Nucleus accumbens (tissue), 56 donors: ENCODE measurements at regions not wholly inside any gene's neighbourhood (a gene's known extent, or its start where the extent isn't known, plus 50 kb on each side); places are given as distances from the start of the nearest gene placed in this dataset.
A peak's percentile ranks its signal among the peaks of the same experiment; 100 is the strongest.

Source experiments
- DNase-seq, 56 donors: peaks; one replicate each; lab custom pipeline; 2025; lab: John Stamatoyannopoulos, UW

DNA sequence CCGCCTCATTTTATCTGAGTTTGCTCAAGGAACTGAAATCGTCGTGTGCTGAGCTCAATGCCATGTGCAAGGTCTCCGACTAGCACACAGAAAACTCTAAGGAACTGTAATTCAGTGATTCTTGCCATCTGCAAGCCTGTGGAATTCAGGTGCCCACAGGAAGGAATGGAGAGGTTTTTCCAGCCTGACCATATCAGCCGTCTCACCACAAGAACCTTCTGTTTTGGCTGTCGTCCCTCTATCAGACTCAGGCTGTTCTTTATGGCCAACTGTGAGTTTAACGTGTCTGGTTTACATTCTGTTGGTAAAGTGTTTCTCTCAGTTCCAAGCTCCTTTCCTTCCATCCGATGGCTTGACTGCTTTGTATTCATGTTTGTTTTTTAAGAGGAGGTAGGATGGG is 293.5 kb downstream of the SPRY2 start:
- no peak for DNase-seq

DNA sequence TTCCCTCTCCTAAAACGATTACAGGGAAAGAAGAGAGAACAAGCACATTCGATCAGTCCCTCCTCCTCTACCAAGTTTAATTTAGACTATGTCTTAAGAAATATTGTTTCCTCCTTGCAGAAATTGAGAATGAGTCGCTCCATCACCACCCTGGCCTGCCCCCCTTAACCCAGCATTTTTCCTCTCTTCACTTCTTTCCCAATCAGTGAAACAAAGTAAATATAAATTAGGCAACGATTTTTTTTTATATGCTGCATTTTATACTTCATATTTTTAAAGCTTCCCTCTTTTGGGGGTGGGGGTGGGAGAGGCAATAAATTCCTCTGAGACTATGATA is 300.0 kb downstream of the SPRY2 start:
- no peak for DNase-seq

DNA sequence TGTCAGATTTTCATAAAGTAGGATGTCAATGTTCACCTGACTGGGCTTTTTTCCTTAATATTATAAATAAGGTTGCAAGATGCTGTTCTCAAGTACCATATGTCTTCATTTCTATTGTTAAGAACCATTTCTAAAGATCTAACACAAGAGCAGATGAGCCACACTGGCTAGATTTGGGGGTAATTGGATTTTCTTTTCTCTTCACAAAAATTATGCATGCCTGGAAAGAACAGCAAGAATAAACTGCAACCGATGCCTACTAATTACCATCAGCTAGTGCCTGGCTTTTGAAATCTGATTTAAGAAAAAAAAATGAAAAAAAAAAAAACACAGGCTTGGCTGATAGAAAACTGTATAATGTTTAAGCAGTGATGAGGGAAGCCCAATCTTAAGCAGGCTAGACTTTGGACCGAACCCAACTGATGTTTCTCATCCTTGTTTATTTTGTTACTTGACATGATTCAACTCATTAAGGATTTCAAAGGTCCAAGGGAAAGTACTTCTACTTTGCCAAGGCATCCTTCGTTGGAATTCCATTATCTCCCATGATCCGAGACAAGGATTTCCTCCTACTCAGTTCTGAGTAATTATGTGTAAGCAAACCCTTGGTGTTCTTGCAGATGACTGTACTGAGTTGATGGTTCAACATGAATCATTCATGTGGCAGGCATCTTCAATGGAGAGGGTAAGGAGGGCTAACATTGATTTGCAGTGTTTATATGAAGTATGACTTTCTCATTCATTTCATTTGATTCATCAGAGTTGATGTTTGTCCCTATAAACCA is 300.5 kb downstream of the SPRY2 start:
- no peak for DNase-seq

DNA sequence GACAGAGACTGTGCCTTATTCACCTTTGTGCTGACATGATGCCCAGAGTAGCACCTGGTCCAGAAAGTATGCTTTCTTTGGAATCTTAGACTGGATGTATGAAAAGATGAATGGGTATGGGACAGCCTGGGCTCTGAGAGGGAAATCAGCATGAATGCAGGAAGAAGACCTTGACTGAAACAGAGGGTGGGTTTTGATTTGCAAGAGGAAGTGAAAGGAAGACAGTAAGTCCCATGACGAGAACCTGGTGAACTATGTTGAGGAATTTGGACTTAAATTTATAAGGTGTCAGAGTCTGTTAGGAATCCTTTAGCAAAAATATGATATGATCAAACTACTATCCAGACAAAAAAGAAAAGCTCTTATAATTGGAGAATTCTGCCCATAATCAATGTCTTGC is 301.9 kb downstream of the SPRY2 start:
- DNase-seq = no peak

DNA sequence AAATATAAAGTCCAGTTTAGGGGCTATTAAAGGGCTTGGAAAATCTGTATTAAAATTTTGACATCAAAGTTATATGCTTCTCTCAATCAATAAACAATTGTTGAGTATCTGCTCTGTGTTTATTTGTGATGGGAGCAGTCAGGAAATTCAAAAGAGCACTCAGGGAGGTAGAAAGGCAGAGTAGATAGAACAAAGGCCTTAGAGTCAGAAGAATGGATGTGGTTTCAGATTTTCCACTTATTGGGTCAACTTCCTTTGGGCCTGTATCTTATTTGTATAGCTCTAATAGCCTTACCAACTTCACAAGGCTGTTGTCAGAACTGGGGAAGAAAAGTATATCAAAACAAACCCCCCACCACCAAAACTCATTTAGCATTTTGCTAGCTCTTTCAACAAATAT is 302.6 kb downstream of the SPRY2 start:
- DNase-seq = no peak

DNA sequence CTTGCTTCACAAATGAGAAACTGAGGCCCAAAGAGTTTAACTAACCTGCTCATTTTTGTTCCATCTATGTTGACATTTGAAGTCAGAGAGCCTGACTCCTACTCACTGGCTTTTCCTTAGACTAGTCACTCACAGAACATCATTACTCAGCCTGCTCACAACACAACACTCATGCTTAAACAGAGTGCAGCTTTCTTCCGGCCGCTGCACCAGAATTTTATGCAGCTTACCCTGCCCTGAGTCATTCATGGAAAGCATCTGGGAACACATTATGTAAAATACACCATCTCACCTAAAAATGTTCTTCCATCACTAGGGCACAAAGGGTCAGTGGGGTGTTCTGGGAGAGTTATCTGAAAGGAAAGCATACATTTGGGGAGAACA is 303.4 kb downstream of the SPRY2 start:
- peak in 10 of 56 donors; percentile 0 to 38 (median 14) for DNase-seq

DNA sequence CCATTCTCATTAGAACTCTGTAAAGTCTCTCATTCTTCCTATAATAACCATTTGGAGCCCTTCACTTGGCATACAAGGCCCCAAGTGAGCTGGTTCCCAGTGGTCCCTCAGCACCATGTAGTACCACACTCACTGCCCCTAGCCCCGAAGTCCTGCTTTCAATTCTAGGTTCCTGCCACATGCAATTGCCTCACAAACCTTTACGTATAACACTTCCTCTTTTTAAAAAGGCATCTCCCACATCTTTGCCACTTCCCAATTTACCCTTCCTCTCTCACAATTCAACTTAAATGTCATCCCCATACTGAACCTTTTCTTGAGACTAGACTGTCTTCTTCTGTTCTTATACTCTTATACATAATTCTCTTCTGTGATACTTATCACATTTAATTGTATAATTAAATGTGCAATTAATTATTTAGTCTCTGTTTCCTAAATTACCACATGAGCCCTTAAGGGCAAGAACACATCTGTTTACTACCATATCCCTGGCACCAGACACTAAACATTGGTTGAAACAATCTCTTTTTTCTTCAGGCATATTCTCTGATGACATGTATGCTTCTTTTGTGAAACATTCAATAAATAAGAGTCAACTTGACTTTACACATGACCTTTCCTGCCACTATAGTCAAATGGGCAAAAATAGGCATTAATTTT is 304.0 kb downstream of the SPRY2 start:
- DNase-seq = peak in 1 of 56 donors; percentile 4

DNA sequence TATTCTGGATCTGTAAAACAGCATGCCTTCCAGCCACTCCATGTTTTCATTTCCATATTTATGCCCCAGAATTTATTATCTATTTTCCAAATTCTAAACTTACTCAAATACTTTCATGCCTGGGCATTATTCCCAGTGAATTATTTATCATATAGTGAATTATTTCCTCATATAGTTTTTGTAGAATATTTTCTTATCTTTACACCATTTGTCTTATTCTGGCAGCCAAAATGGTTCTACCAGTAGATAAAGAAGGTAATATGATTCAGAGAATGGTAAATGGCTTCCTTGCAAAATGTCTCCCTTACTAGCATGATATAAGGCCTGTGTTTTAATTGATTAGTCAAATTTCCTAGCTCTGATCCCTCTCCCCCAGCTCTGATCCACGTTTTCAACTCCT is 305.8 kb downstream of the SPRY2 start:
- DNase-seq = no peak

DNA sequence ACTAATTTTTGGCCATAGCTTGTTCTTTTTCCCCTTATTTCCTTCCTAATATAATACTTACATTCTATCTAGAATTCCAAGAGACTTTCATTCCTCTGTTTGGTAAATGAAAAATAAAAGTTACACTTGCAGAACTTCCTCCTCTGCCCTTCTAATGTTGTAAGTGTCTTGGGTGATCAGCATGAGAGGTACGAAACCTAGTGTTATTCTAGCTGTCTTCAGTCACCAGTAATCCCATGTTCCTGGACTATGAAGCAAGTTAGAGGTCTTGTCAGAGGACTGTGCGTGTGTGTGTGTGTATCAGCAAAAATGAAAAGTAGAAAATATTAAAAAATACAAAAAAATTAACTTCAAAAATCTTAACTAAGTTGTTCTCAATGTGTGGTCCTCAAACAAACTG is 307.0 kb downstream of the SPRY2 start:
- no peak for DNase-seq

DNA sequence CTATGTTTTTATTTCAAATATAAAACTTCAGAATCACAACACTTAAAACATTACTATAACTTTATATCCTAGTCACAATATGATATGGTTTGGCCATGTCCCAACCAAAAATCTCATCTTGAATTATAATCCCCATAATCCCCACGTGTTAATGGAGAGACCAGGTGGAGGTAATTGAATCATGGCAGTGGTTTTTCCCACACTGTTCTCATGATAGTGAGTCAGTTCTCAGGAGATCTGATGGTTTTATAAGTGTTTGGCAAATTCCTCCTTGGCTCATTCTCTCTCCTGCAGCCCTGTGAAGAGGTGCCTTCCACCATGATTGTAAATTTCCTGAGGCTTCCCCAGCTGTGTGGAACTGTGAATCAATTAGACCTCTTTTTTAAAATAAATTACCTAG is 307.6 kb downstream of the SPRY2 start:
- no peak for DNase-seq

DNA sequence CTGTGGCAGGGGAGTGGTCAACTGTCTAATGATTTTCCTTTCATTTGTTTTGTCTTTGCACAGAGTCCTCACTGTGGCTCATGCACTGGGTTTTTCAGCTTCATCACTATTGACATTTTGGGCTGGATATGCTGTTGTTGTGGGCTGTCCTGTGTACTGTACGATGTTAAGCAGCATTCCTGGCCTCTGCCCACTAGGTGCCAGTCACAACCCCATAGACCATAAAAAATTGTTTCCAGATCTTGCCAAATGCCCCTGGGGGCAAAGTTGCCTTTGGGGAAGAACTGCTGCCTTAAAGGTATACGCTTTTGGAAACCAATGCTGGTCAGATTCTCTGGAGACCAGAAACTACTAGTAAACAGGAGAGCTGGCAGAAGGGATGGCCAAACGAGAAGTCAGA is 310.4 kb downstream of the SPRY2 start:
- peak in 6 of 56 donors; percentile 2 to 19 (median 12) for DNase-seq

DNA sequence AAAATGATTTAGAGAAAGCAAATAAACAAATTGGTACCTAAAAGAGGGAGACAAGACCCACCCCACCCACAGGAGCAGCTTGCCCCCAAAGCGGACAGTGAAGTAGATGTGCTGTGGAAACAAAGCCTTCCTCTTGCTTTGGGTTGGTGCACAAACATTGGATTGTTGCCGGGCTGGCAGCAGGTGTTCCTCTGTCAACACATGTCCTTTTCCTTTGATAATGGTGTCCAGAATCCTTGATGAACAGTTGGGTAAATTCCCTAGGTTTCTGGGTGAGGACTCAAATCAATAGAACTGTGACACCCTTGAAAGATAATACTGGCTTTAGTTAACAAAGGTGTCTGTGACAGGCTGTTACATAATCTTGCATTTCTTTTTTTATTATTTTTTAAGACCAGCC is 311.8 kb downstream of the SPRY2 start:
- no peak for DNase-seq

DNA sequence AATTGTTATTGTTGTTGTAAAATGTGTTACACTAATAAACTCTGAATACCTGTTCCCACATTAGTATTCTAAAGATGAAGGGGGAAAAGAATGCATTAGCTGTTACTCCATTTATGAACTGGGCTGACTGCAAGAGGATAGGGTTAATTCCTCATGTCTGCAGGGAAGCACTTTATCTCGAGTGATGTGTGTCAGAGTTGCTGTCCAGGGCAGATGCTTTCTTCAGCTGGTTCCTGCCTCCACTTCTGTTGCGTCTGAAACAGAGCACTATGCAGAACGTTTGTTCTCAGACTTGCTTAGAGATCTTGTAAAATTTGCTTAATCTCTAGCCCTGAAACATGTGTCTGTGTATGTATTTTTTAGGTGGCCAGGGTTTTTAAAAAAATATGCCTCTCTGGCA is 318.8 kb downstream of the SPRY2 start:
- peak in 1 of 56 donors; percentile 1 for DNase-seq

DNA sequence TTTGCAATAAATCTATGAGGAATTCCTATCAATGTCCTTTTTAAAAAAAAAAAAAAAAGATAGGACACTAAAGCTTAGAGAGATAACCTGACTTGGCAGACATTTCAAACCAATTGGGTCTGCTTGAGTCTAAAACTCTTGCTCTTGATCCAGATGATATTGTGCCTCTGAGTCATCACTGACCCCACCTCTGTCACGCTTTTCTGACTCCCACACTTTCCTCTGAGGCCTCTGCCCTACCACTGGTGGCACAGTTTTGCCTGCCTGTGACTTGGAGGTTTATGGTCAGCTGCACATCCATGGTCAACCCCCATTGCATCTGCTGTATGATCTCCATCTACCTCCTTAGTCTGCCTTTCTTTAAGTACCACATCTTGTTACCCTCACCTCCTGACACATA is 328.7 kb downstream of the SPRY2 start:
- DNase-seq = peak in 1 of 56 donors; percentile 7

DNA sequence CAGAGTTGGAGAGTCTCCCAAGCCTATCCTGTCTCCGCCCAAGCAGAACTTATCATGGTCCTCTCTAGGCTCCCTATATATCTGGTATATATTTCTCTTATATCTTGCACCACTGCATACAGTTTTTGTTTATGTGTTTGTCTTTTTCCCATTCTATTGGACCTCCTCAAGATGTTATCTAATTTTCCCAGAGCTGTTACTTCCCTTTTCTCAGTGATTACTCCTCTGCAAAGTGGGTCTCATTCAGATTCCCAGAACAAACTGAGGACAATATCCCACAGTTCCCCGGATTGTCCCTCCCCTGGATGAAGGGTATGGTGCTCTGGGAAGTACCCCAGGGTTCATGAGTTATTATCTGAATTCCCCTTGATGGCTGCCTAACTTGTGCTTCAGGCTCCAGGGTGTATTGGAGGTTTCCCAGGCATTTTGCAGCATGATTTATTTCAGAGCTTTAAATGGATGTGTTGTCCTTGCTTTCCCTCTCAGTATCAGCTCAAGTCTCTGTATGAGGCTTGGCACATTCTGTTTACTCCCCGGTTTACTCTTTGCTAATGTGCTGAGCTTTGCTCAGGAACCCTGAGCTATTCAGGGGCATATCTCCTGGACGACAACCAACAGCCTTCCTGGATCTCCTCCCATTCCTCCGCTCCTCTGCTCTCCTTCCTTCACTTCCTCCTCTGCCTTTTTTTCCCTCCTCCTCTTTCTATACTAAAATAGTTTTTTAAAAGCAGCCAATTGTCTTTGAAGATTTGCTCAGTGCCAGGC is 329.3 kb downstream of the SPRY2 start:
- peak in 11 of 56 donors; percentile 9 to 35 (median 16) for DNase-seq

DNA sequence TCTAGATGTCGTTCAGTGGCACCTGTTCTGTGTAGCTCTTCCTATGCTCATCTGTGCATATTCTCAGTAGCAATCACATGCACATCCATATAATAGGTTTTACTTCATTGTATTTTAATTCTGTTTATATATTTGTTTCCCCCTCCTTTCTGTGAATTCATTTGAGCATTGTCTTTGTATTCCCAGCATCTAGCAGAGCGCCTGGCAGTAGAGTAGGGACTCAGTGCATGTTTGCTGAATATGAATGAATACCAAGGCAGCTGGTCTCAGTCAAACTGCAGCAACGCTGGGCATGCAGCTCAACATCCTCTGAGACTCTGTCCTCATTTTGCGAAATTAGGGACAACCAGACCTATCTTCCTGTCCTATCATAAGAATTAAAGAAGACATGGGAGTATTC is 330.1 kb downstream of the SPRY2 start:
- peak in 38 of 56 donors; percentile 9 to 74 (median 40) for DNase-seq

DNA sequence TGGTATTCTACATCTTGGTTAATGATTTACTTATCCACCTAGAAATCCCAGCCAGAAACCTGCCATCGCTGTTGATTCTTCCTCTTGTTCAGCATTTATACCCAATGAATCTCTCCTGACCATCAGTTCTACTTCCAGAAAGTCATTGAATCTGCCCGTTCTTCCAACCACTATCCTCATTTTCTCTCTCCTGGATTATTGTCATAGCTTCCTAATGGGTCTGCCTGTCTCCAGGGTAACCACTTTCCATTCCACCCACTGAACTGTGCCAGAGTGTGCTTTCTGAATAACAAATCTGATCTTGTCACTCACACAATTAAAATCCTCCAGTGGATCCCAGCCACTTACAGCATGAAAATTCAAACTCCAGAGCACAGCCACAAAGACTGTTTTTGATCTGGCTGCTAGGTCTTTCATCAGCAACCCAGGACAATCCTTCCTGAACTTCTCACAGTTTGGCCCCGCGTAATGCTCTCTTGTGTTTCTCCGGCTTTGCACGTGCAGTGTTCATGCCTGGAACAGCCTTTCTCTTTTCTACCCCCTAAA is 330.6 kb downstream of the SPRY2 start:
- peak in 48 of 56 donors; percentile 1 to 79 (median 45) for DNase-seq

DNA sequence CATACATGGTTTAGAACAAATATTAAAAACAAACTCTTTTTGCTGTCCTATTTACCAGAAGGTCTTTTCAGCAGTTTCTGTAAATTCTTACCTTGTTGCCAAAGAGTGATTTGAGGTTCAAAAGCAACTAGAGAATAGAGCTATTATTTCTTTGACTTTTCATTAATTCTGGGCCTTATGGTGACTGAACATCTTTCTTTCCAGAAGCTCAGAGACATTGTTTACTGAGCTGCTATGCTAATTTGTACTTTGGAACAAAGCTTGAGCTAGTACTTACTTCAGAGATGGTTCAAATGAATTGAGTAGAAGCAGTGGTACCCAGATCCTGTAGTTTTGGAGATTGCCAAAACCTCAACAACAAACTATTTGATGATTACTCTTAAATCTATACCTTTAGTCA is 331.2 kb downstream of the SPRY2 start:
- DNase-seq = no peak

DNA sequence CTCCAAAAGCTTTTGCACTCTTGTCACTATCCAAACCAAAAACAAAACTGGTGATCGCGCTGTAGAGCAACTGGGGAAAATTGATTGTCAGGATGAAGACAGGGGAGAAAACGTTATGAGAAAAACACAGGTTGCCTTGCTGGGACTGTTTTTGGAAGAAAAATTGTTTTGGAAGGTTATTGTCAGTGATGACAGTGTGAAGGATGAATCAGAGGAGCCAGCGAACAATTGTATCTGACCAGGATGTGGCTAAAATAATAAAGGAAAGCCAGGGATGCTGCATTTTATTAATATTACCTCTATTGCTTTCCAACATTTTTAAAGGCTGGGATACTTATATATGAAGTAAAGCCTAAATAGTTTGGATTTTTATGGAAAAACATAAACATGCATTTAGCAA is 334.0 kb downstream of the SPRY2 start:
- DNase-seq = no peak

DNA sequence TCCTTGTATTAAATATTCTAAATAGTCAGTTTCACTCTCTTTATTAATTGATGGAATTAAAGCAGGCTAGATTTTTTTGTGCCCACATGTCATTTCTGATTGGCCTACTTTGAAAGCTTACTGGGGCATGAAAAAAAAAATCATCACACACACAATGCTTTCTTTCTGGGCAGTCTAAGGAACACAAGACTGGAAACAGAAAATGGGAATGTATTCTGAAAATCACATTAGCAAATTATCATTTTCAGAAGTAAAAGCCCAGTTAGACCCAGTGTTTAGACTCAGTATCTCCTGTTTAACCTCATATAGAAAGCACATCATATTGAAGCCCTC is 339.4 kb downstream of the SPRY2 start:
- DNase-seq = no peak
